ENCODE measurements at regions not wholly inside any gene's neighbourhood (a gene's known extent, or its start where the extent isn't known, plus 50 kb on each side); places are given as distances from the start of the nearest gene placed in this dataset.
"Not testable (repeated sequence)": the region's sequence is repeated elsewhere in the genome, so short reads cannot be mapped to it uniquely, and the experiment has no call there.

DNA sequence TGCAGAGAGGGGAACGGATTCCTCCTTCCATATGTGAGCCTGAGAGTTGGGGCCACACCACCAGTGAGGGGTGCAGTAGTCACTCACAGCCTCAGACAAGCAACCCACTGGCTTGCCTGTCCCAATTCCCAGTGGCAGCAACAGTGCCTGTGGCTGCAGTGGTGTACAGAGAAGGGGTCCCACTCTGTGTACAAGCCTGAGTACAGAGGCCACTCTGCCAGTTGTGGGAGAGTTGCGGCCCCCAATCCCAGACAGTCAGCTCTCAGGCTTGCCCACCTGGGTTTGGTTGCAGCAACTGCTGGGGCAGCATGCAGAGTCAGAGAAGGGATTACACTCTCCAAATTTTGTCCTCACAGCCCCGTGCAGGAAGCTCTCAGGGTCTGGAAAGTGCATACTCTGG is 133.2 kb upstream of the RFX3 start:
- ATAC-seq, result no peak

DNA sequence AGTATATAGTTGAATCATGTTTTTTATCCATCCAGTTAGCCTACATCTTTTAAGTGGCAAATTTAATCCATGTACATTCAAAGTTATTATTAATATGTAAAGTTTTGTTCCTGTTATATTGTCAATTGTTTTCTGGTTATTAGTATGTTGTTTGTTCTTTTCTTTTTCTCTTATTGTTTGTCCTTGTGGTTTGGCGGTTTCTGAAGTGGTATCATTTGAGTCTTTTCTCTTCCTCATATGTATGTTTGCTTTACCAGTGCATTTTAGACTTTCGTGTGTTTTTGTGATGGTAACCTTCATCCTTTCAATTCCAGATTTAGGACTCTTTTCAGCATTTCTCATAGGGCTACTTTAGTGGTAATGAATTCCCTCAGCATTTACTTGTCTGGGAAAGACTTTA is 130.4 kb upstream of the RFX3 start:
- ATAC-seq, result no peak

DNA sequence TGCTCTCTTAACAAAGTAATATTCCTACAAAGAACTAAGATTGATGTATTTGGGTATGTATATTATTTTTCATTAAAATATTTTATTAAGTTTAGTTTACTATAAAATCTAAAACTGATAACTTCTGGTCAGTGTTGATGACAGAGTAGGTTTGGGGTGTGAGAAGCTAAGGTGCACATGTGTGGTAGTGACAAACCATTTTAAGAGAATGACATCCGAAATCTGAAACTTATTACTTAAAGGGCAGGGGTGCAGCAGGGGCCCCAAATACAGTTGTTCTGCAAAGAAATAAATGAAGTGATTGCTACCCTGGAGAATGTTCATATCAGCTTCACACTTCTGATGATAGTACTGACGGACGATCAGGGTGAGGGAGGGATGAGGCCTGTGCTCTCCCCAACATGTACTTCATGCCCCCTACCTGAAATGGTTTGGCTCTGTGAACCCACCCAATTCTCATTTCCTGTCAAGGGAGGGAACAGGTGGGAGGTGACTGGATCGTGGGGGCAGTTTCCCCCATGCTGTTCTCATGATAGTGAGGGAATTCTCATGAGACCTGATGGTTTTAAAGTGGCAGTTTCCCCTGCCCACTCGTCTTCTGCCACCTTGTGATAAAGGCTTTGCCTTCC is 125.3 kb upstream of the RFX3 start:
- no peak for ATAC-seq

DNA sequence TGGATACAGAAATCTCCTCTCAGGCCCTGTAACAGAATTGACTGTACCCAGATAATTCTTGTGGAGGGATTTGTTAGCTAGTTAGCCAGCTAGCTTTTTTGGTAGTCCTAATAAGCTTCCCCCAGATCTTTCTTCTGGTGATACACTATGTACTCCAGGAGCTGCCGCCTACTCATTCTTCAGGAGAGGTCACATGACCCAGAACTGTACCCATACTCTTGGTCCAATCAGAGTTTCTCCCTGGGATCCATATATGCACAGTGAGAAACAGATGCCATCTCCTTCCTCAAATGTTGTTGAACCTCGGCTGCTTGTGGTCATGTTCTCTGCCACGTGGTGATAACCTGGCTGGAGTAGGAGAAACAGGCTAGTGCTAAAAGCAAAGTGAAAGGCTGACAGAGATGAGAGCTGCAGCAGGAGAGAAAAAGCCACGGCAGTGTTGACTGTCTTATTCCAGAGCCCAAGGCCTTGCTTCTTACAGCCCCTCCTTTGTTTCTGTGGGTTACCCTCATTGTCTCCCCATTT is 123.0 kb upstream of the RFX3 start:
- no peak for ATAC-seq

DNA sequence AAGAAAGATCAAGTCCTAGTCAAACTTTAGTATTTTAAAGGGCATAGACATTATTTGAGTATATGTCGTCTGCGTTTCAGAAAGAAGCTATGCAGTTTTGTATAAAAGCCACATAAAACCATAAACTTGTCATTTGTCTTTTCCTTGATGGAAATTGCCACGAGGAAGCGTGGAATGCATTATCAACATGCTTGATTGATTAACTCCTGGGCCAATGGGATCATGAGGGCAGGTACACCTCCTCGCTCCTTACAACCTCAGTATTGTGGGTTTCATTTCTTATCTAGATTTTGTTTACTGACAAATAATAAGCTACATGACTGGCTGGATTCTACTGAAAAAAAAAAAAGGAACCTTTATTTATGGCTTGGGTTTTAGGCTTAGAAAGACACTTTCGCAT is 122.5 kb upstream of the RFX3 start:
- ATAC-seq, result no peak

DNA sequence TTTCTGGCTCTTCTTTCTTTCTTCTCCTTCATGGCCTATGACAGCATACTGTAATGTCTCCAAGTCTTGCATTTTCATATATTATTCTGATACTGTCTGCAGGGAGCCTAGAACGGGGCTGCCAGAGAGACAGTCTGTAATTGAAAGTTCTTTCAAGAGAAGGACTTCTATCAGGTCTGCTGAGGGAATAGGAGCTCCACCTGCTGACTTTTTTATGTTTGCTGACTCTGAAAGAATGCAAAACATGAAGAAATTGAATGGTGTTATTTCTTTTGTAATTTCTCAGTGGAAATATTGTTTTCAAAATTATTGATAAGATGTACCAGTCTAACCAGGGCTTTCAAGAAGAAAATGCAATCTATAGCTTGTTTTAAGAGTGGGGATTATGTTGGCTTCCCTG is 121.9 kb upstream of the RFX3 start:
- ATAC-seq, result no peak

DNA sequence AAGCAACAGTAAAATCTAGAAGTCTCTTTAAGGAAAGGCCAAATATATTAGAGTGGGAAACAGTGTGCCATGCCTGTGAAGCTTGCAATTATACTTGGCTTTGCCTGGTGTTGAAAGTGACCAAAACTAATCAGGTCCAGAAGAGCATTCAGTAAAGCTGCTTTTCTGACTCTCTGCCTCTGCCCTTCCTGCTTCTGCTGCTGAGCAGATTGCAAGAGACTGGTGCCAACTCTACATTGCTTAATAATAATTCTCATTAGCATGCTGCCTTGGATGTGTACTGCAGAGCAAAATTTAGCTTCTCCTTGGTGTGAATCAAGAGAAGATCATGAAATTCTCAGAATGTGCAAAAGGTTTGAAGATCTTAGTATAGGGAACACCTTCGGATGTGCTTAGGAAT is 120.4 kb upstream of the RFX3 start:
- ATAC-seq, result no peak

DNA sequence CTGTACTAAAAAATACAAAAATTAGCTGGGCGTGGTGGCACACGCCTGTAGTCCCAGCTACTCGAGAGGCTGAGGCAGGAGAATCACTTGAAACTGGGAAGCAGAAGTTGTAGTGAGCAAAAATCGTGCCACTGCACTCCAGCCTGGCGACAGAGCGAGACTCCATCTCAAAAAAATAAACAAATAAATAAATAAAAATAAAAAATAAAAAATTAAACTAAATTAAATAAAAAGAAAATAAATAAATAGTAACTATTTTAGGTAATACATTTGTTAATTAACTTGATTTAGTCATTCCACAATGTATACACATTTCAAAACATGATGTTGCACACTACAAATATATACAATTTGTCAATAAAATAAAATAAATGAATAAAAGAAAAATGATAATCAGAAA is 116.3 kb upstream of the RFX3 start:
- not testable (repeated sequence) for ATAC-seq

DNA sequence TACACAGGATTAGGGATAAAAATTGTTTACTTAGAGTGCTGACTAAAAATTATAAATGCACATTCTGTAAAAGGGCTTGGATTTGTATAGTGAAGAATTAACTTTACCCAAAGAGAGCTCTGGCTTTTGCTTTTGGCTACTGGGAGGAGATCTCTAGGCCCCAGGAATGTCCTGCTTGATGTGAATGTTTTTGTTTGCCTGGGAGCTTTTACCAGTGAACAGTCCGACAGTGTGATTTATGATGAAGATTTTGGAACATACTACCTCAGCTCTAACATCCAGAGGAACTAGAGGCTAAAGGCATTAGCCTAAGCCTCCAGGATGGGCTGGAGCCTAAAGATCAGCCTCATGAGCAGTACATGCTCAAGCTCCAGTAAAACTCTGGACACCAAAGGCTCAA is 103.7 kb upstream of the RFX3 start:
- ATAC-seq, result no peak

DNA sequence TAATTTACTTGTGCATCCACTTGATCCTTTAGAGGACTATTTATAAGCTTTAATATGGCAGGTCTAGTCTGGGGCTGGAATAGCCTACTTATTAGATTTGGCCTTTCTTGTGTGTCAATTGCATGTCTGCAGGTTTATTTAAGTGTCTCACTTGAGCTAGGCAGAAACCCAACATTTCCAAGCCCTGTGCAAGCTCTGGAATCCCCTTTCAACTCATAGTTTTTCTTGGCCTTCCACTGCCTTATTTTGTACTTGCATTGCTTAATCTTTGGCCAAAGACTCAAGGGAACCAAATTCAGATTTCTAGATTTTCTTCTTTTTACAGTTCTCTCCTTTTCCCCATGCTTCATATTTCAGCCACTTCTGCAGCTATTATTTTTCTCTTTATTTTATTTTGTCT is 102.4 kb upstream of the RFX3 start:
- no peak for ATAC-seq

DNA sequence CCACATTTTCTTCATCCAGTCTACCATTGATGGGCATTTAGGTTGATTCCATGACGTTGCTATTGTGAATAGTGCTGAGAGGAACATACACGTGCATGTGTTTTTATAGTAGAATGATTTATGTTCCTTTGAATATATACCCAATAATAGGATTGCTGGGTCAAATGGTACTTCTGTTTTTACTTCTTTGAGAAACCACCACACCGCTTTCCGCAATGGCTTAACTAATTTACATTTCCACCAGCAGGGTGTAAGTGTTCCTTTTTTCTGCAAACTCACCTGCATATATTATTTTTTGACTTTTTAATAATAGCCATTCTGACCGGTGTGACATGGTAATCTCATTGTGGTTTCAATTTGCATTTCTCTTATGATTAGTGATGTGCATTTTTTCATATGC is 82.2 kb upstream of the RFX3 start:
- no peak for ATAC-seq

DNA sequence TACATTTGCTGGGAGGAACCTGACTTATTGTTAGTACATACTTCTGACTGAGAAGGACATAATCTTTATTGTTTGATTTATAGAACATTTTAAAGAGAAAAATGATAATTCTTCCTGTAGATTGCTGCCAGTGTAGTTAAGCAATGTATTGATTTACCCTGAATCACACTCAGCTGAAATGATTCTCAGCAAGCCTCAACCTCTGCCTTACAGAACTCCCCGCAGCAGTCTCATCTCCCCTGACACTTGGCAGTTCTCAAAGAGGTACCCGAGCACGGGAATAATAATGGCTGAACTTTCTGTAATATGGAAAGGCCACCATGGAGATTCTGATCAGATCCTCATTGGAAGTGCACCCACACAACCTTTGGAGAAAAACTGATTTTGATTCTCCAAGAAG is 74.9 kb upstream of the RFX3 start:
- ATAC-seq, result no peak

DNA sequence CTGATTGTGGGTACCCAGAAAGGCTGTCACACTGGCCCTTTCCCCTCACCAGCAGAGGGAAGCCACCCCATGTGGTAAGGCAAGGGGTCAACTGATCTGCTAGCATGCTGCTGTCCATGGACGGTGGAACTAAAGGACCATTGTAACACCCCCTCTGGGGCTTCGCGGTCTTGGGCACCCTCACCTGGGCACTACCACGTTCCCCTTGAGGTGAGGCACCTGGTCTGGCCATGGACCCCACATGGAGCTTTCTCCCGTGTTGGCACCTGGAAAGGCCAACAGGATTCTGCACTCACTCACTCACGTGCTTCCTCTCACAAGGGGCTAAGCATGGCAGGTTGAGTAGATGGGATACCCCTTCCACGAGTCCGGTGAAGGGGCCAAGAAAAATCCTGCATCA is 72.0 kb upstream of the RFX3 start:
- no peak for ATAC-seq

DNA sequence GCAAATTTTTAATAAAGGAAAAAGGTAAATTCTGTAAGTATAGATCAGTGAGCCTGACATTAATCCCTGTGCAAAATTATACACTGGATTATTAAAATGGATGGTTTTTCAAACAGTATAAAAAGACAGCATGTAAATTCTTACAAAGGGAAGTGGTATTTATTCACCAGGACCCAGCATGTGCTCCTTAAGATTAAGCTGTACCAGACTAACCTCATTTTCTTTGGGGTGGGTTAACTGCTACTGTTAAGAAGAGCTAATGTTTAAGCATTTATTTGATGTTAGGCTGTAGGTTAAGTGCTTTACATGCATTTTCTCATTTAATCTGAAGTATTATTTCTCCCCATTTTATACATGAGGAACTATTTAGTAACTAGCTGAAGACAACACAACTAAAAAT is 60.3 kb upstream of the RFX3 start:
- ATAC-seq, result no peak

DNA sequence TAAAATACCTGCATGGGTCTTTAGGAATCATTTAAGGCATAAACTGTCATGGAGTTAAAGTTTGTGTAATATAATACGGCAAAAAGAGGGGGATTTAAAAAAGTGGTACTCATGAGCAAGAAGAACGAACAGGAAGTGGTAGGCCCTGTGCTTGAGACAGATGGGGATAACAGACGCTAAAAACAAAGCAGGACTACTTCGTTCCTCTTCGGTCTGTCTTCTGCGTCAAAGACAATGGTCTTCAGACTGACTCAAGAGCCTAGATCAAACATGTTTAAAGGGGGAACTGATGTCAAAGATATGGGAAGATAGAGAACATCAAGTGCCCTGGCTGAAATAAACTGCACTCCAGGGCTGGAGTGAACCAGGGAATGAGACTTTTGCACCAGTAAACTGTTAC is 59.8 kb upstream of the RFX3 start:
- no peak for ATAC-seq

DNA sequence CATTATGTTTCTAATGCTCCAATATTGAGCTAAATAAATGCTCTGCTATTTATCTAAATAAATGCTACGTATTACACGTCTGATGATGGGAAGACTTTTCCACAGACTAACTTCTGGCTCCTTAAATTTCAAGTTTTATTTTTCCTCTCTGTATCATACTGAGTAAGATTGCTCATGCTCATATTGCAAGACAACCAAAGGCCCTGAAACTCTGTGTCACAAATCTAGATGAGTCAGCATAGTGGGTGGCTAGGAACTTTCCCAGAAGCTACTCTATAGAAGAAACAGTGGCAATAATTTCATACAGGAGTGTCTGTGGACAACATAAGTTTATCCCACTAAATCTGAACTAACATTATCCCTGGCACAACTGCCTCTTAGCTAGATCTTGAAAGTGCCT is 53.0 kb upstream of the RFX3 start:
- ATAC-seq, result peak; percentile 54

DNA sequence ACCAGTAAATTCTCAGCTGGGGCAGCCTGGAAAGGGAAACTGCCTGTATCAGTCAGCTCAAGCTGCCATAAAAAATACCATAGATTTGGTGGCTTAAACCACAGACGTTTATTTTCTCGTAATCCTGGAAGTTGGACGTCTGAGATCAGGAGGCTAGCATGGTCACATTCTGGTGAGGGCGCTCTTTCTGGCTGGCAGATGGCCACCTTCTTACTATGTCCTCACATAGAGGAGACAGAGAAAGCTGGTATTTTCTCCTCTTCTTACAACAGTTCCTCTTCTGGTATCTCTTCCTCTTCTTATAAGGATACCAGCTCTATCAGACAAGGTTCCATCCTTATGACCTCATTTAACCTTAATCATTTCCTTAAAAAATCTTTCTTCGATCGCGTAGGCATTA is 50.5 kb upstream of the RFX3 start:
- no peak for ATAC-seq

DNA sequence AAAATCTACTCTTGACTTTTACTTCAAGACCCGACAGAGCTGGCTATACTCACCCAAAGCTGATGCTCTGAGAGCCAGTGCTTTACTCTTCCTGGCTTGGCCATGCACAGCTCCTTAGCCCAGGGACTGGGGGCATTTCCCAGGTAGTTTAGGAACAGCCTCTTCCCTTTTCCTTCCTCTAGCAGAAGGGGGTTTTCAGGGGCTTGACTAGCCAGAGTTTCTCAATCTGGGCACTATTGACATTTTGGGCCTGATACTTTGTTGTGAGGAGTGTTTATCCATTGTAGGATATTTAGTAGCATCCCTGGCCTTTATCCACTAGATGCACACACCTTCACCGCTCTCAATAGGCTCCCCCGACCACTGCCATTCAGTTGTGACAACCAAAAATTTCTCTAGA is 50.0 kb upstream of the RFX3 start:
- no peak for ATAC-seq

Data from esophagus mucosa (tissue), 1 donor.